ENCODE measurements at regions not wholly inside any gene's neighbourhood (a gene's known extent, or its start where the extent isn't known, plus 50 kb on each side); places are given as distances from the start of the nearest gene placed in this dataset.

DNA sequence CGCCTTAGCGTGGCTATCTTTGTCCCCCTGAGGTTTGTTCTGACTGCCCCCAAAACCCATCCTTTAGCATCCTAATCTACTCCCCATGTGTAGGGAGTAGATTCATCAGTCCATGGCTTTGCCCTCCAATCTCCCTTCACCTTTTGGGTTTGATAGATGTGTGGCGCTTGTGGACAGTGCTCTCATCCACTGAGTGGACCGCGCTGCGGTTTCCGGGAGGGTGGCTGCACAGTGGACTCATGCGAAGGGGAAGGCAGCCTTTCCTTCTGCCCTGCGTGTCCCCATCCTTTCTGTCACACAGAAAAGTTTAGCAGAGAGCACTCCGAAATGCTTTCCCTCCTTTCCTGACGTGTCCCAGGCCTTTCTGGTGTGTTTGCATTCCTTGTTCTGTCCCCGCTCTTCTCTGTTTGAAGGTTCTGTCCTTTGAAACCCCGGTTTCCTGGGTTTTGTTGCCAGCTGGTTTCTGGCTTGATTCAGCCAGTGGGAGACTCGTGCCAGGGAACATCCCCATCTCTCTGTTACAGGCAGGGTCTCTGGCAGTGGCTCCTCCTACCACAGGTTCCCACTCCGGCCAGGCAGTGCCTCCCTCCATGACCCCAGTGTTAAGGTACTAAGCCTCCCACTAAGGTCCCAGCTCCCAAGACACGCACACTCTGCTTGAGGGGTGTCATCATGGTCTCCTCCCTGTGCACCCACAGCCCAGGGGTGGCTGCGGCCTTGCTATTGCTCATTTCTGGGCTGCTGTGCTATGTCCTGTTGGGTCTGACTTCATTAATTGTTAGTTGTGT lies 547.7 kb upstream of the DPP6 start:
- no peak for FAIRE-seq
- no peak for DNase-seq (ENCODE audit: insufficient read length, low spot score)

DNA sequence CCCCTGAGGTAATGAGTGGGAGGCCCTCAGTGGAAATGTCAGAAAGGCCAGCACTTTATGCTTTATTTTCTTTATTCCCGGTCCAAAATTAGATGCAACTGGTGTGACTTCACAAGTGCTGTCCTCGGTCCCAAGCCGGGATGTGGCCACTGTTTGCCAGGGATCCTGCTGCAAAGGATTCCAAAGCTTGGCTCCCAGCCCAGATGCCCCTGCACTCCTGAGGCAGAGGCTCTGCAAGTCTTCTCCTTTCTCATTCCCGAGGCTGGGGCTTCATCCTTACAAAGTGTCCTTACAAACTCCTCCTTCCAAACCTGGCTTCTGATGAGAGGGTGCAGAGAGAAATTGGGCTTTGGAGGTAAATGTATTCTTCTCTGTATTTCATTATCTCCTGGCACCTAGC lies 544.3 kb upstream of the DPP6 start:
- FAIRE-seq (no peak), DNase-seq (ENCODE audit: insufficient read length, low spot score) (no peak)

DNA sequence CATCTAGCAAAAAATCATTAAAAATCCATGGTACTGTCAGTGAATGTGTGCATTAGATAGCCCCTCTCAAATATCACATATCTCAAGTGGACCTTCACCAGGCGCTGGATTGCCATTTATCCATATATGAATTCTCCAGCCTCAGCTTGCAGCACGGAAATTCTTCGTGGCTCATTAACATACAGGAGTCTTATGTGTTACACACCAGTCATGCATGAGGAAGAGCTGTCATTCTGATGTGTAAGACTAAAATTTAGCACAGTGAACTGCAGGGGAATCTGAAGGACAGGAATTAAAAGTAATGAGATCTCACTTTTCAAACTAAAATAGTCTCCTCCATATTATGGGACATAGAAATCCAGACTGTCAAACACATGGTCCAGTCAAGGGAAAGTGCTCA lies 542.4 kb upstream of the DPP6 start:
- FAIRE-seq, result no peak

DNA sequence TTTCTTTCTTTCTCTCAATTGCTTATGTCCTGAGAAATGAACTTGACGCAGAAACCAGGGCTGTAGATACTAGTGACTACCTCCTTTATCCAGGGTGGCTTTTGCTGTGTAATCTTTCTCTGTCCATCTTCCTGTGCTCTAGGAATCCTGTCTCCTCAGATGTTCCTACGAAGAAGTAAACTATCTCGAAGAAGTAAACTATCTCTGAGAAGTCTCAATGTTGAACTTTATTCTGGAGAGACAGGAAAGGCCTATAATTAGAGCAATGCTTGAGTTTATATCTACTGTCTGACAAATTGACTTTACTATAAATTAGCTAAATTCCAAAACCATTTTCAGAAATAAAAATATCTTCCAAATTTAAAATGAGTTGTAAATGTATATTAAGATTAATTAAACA lies 541.5 kb upstream of the DPP6 start:
- FAIRE-seq, result no peak
- DNase-seq (ENCODE audit: insufficient read length, low spot score), result no peak

More for the DNA sequence above, 542.4 kb upstream of the DPP6 start:
- DNase-seq (ENCODE audit: insufficient read length, low spot score), result no peak

DNA sequence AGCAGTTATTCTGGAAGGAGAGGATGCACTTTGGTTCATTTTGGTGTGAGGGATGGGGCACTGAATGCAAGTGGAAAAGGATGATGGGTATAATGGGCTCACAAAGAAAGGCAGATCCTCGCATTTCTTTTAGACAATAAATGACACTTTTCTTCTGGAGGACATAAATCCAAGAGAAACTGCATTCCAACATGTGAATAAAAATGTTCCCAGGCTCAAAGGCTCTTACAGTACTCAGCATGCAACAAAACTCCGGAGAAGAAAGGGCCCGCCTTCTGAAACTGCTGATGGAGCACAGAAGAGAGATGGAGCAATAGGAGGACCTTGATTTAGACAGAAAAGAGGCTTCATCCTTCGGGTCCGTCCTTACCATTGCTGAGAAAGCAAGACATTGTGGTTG lies 538.2 kb upstream of the DPP6 start:
- DNase-seq (ENCODE audit: insufficient read length, low spot score), result no peak
- FAIRE-seq, result no peak

DNA sequence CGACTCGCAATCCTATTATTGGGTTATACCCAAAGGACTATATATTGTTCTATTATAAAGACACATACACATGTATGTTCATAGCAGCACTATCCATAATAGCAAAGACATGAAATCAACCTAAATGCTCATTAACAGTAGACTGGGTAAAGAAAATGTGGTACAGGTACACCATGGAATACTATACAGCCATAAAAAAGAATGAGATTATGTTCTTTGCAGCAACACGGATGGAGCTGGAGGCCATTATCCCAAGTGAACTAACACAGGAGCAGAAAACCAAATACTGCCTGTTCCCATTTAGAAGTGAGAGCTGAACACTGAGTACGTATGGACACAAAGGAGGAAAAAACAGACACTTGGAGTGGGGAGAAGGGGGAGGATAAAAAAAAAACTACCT lies 536.8 kb upstream of the DPP6 start:
- FAIRE-seq, result no peak
- no peak for DNase-seq (ENCODE audit: insufficient read length, low spot score)

DNA sequence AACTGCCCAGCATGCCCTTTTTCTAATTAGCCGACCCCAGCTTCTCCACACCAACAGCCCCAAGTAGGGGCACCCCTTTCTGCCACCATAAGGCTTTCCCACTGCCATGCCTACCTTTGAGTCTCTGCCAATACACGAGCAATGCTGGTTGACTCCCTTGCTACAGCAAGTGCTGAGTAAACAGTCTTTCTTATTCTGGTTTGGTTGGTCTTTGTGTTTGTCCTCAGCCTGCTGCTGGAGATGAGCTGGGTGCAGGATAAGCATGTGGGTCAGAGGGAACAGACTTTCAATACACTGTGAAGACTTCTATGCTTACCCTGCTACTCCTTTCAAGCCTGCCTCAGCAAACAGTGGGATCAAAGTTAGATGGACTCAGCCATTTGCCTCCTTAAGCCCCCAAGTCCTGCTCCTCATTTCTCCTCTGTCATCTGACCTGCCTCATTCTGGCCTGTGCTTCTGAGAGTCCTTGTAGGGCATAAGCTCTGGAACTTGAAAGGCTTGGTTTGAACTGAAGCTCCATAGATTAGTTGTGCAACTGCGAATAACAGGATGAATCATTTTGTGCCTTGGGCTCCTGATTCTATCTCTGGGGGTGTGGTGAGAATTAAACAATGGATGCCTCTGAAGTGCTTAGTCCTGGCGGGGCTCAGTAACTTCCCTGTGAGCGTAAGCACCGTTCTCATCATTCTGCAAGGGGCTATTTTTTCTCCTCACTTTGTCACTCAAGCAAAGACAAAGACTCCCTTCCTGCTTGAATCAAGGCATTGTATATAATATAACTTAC lies 533.8 kb upstream of the DPP6 start:
- DNase-seq (ENCODE audit: insufficient read length, low spot score) (no peak), FAIRE-seq (no peak)

DNA sequence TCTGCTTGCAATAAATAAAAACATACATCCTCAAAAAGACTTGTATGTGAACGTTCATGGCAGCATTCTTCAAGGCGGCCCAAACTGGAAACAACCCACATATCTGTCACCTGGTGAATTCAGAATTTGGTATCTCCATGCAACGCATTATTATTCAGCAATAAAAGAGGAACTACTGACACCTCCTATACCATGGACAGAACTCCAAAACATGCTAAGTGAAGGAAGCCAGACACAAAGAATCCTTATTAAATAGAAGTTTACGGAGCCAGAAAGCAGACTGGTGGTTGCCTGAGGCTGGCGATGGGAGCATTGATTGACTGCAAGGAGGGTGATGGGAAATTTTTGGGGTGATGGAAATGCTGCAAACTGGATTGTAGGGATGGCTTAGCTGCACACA lies 530.8 kb upstream of the DPP6 start:
- FAIRE-seq (no peak), DNase-seq (ENCODE audit: insufficient read length, low spot score) (no peak)

DNA sequence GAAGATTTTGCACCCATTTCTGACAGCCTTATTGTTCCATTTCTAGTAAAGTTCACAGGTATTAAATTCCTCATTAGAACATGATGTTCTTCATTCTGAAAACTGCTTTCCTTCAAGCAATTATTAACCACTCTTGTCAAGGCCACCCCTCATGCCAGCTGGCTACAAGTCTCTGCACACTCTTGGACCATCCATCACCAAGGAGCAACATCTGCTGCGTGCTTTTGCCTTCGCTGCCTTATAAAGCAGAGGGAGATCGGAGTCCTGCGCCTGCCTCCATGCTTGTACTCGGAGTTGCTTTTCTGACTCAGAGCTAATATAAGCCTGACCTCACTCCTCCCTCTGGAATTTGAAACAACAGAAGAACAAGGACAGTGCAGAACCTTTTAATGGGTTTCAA lies 529.9 kb upstream of the DPP6 start:
- DNase-seq (ENCODE audit: insufficient read length, low spot score), result no peak
- no peak for FAIRE-seq

DNA sequence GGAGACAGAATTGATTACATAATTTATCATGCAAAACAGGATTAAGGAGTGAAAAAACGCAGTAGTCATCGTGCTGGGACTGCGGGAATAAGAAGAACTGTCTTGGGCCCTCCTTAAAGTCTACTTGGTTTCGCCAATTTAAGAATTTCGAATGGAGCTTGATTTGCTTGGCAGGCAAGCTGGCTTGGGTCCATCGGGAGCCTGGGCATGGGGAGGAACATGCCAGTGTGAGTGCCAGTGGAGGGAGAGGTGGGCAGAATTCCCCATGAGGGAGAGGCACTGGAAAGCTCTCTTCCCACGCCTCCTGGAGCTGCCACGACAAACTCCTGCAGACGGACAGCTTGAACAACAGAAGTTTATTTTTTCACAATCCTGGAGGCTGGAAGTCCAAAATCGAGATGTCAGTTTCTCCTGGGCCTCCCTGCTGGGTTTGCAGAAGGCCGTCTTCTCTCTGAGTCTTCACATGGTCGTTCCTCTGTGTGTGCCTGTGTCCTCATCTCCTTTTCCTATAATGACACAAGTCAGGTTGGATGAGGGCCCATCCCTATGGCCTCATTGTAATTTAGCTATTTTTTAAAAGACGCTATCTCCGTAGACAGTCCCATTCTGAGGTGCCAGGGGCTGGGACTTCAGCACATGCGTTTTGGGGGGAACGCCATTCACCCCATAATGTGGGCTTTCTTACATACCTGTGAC lies 528.7 kb upstream of the DPP6 start:
- FAIRE-seq (no peak), DNase-seq (ENCODE audit: insufficient read length, low spot score) (no peak)

DNA sequence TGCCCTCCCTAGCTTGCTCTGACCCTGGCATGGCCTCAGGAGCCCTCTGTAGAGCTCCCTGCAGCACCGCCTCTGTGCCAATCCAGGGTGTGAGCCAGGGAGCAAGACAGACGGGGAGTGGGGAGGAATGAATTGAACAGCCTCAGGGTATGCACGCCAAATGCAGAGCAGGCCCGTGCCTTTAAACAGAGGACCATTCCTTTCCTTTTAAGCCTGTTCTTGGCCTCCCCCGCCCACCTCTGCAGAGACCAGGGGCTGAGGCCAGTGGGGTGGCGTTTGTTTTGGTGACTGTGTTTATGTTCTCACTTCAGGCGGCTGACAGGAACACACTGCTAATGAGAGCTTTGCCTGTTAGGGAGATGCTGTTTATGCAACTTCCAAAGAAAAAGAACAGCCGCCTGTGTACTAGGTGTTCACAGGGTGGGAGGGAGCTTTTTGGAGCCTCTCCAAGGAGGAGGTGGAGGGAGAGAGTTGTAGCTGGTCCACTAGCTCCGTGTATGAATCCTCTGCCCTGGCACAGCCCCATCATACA lies 528.1 kb upstream of the DPP6 start:
- no peak for FAIRE-seq

DNA sequence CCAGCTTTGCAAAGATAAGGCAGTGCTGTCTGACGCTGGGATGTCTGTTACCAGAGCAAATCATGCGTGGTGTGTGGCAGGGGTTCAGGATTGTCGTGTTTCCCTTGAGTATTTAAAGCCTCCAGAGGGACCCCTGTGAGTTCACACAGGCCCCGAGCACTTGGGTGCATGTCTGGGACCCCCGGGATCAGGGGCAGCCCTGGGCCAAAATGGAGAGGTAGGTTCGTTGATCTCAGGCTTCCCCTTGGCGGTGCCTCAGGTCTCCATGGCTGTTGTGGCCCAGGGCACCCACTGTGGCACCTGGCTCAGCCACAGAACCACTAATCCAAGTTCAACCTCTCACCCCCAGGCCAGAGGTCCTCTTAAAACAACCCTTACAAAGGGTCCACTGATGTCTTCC lies 523.1 kb upstream of the DPP6 start:
- DNase-seq (ENCODE audit: insufficient read length, low spot score) (no peak), FAIRE-seq (no peak)

More for the DNA sequence above, 528.1 kb upstream of the DPP6 start:
- no peak for DNase-seq (ENCODE audit: insufficient read length, low spot score)

DNA sequence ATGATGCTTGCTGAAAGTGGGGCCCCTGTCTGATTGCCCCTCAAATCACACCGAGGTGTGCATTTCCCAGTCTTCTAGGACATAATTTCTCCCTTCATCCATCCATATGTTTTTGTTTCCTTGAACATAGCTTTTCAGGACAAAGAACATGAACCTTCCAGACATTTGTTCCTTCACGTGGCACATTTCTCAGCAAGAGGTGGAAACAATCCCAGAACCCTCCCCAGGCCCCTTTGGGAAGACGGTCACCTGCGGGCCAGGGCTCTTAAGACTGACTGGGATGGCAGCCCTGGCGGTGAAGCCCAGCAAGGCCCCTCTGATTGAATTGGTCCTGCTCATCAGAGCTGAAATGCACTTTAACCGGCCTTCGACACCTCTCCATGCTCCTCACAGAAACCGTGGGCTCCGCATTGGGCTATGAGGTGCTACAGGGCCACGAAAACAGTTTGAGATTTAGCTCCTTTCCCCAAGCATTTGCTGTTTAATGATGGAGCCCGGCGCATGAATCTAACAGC lies 522.5 kb upstream of the DPP6 start:
- no peak for FAIRE-seq

DNA sequence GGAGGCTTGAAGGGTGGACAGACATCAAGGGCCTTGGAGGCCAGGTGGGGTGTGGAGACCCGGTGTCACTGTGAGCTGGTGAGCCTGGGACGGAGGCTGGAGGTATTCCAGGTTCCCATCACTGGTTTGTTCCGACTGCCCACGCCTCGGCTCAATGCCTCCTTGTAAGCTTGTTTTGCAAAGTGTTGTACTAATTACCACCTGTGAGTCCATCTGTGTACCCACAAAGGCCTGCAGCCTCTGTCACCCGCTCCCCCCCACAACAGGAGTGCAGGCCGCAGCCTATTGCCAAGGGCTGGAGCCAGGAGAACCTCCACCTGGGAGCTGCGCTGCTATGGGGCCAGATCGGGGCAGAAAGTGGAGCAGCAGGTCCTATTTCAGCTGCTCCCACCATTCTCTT lies 521.8 kb upstream of the DPP6 start:
- FAIRE-seq (no peak), DNase-seq (ENCODE audit: insufficient read length, low spot score) (no peak)

More for the DNA sequence above, 522.5 kb upstream of the DPP6 start:
- no peak for DNase-seq (ENCODE audit: insufficient read length, low spot score)

DNA sequence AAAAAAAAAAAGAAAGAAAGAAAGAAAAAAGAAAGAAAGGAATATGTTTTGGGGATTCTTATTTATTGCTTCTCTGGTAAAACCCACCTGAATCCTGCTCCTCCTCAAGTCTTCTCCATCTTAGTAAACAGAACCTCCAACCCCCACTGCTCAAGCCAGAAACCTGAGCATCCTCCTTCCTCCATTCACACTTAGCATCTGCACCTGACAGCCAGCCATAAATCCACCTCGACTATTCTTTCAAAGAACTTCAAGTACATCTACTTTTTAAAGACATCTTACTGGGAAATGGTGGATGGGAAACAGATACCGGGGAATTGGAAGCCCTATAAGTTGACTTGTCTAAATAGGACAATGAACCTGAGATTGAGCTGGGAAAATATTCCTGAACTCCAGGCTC lies 519.9 kb upstream of the DPP6 start:
- FAIRE-seq, result no peak
- DNase-seq (ENCODE audit: insufficient read length, low spot score), result no peak

DNA sequence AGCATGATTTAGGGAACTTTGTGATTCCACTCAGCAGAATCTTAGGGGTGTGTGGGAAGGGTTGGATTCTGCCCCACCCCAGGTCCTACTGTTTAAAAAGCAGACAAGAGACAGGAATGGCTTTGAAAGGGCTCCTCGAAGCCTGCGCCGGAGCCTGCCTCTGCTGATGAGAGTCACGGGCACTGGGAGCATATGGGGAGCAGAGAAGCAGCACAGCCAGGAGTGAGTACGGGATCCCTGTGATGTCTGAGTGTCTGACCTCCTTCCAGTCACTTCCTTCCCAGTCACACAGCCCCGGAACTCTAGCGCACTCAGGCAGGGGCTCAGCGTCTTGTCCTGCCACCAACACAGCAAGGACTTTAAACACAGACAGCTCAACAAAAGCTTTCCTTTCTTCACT lies 514.9 kb upstream of the DPP6 start:
- DNase-seq (ENCODE audit: insufficient read length, low spot score), result no peak
- FAIRE-seq, result no peak

DNA sequence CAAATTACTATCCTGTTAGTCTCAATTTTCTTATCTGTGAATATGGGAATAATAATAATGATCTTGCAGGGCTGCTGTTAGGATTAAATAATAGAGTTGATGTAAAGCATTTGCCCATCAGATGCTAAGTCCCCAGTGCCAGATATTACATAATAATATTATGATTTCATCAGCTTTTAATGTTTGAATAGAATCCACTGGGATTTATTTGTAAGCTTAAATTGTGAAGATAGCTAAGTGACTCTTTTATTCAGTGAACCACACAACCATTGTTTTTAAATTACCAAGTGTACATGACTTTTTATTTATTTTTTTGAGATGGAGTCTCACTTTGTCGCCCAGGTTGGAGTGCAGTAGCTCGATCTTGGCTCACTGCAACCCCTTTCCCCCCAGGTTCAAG lies 510.3 kb upstream of the DPP6 start:
- no peak for DNase-seq (ENCODE audit: insufficient read length, low spot score)
- FAIRE-seq, result no peak

DNA sequence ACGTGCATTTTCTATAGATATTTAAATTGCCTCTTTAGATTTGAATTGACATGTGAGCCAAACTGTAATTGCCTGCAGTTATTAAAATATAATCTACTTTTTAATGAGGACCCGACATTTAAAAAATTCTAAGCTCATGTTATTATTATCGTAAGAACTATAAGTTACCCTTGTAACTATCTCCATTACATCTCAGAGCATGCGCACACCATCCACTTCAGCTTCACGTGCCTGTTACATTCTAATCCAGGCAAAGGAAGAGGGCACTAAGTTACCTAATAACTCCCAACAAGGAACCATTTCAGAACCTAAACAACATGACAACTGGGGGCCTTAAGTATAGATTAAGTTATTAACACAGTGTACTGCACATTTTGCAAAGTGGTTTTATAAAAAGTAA lies 509.0 kb upstream of the DPP6 start:
- no peak for DNase-seq (ENCODE audit: insufficient read length, low spot score)
- FAIRE-seq, result no peak

DNA sequence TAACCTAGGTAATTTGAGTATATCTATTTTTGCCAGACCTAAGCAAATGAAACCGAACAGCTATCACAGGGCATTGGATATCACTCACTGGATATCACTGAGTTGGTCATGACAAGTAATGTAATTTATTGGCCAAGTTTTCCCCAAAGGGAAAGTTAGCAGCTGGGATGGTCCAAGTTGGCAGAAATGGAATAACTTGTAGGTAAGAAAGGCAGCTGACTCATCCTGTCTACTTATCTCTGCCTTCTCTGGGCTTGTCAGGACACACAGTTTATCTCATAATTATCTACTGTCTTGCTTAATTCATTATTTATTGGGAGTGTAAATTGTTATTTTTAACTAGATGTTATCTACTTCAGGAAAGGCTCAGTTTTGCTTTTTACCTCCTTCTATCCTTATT lies 502.0 kb upstream of the DPP6 start:
- DNase-seq (ENCODE audit: insufficient read length, low spot score), result no peak
- no peak for FAIRE-seq

DNA sequence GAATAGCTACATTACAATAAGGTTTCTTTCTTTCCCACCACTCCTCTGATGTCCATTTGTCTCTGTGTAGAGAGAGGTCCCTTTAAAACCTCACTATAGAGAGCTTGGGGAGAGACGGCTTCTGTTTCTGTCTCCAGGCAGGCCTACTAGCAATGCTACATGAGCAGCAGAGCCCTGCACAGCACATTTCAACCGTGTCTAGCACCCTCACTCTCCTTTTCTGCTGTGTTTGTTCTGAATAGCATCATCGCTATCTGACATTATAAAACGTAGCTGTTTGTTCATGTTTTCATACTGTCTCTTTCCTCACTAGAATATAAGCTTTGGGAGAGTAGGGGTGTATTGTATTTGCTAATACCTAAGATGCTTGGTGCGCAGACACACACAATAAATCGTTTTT lies 487.8 kb upstream of the DPP6 start:
- DNase-seq (ENCODE audit: insufficient read length, low spot score), result no peak
- no peak for FAIRE-seq

DNA sequence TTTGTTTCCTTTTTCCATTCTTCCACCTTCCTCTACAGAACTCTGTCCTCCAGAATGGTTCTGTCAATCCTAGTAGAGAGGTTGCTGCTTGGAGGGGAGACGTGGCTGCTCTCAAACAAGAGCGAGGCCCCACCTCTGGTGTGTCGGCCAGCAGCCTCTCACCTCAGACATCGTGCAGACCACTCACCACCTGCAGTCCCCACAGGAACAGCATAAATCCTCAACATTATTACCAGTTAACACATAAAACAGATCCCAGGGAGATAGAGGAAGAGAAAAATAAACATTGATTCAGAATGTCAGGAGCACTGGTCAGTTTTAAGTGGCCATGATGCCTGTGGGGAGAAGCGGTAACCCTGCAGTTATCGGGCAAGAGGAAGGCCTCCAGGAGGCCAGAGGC lies 485.9 kb upstream of the DPP6 start:
- no peak for DNase-seq (ENCODE audit: insufficient read length, low spot score)
- no peak for FAIRE-seq

Data from GM19239 (cell line).